ENCODE measurements at regions not wholly inside any gene's neighbourhood (a gene's known extent, or its start where the extent isn't known, plus 50 kb on each side); places are given as distances from the start of the nearest gene placed in this dataset.

DNA sequence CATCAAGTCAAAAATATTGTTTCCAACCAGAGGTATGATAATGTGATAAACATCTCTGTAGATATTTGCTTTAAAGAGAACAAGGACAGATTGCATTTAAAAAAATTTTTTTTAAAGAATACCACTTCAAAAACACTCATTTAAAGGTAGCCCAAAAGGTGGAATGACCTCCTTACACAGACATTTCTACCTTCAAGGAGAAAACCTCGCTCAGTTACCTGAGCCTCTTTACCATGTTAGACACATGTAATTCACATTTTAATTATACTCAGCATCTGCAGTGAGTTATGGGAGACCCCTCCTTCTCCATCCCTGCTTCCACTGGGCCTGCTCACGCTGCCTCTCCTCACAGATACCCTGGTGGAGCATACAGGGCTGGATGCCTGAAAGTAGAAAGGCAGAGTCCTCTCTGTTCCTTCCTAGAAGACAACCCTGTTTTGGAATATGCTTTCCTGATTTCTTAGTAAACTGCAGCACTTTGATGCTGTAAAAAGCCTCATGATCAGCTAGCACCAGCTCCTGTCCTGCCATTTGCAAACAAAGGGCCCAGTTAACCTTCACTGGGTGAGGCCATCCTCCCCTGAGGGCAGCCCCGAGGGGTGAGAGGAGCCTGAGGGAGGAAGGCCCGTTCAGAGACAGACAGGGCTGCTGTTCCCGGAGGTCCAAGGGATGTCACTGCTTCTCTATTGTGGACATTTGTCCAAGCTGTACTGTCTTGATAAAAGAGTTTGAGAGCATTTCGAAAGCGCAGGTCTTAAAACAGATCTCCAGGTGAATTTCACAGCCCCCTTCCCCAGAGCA lies 117.8 kb downstream of the IRS2 start:
- TF ChIP-seq, protein P1, sequence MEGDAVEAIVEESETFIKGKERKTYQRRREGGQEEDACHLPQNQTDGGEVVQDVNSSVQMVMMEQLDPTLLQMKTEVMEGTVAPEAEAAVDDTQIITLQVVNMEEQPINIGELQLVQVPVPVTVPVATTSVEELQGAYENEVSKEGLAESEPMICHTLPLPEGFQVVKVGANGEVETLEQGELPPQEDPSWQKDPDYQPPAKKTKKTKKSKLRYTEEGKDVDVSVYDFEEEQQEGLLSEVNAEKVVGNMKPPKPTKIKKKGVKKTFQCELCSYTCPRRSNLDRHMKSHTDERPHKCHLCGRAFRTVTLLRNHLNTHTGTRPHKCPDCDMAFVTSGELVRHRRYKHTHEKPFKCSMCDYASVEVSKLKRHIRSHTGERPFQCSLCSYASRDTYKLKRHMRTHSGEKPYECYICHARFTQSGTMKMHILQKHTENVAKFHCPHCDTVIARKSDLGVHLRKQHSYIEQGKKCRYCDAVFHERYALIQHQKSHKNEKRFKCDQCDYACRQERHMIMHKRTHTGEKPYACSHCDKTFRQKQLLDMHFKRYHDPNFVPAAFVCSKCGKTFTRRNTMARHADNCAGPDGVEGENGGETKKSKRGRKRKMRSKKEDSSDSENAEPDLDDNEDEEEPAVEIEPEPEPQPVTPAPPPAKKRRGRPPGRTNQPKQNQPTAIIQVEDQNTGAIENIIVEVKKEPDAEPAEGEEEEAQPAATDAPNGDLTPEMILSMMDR (IDR thresholded peaks at IDR 0.05; ENCODE audit: low read length) = no peak
- TF ChIP-seq EZH2 (IDR thresholded peaks at IDR 0.05; ENCODE audit: borderline replicate concordance, low read length) = no peak
